GM21529 (cell line): ENCODE measurements at regions not wholly inside any gene's neighbourhood (a gene's known extent, or its start where the extent isn't known, plus 50 kb on each side); places are given as distances from the start of the nearest gene placed in this dataset.

Source experiments
- ATAC-seq: cut with Tn5 transposase; IDR thresholded peaks from one replicate; pipeline ENCODE4 v1.9.1; 2021; ENCODE audit not compliant: unreplicated experiment

- no peak for ATAC-seq
These were observed 572.8 kb upstream of the USP15 start for GRCh38 chr12:61687407-61687806.

GRCh38 chr12:61694214-61694613, 566.0 kb upstream of the USP15 start:
- no peak for ATAC-seq

DNA sequence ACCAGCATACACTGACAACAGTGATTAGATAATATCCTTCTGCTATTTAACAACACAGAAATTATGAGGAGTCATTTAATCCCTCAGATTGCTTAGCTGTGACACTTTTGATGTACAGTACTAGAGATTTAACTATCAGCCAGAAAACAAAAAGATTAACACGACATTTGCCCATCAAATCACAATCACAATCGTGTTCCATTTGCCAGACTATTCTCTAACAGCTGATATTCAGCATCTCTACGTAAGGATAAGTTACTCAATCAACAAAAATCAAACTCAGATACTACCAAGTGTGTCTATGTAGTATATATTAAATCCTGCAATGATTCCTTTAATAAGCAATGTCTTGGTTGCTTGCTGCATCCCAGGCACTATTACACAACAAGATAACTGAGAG, 558.7 kb upstream of the USP15 start:
- no peak for ATAC-seq

DNA sequence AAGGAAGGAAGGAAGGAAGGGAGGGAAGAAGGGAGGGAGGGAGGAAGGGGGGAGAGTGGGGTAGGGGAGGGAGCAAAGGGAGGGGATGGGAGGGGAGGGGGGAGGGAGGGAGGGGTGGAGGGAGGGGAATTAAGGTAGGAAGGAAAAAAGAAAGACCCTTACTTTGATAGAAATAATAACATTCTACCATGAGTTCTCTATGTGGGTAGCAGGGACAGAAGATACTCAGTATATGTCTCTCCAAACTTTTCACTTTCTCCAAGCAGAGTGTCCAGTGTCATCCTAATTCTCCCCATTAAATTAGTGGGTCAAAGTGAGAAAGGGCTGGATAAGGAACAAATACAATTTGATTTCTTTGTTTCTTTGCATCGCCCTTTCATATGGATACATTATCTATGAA, 553.4 kb upstream of the USP15 start:
- no peak for ATAC-seq

DNA sequence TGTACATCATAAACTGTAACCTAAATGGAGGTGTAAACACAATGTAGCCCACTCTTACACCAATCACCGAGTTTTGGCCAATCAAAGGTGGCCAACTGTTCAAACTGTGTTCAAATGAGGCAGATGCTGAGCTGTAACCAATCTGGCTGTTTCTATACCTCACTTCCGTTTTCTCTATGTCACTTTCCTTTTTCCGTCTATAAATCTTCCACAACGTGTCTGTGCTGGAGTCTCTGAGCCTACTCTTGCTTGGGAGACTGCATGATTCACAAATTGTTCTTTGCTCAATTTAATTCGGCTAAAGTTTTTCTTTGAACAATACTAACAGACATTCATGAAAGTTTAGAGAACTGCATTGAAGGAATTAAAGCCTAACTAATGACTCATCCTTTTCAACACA, 547.1 kb upstream of the USP15 start:
- ATAC-seq: no peak

GRCh38 chr12:61717986-61718385, 542.2 kb upstream of the USP15 start:
- ATAC-seq: no peak

- ATAC-seq: no peak
These were observed 520.3 kb upstream of the USP15 start for GRCh38 chr12:61739925-61740324.

- ATAC-seq: no peak
These were observed 509.6 kb upstream of the USP15 start for GRCh38 chr12:61750604-61751003.

DNA sequence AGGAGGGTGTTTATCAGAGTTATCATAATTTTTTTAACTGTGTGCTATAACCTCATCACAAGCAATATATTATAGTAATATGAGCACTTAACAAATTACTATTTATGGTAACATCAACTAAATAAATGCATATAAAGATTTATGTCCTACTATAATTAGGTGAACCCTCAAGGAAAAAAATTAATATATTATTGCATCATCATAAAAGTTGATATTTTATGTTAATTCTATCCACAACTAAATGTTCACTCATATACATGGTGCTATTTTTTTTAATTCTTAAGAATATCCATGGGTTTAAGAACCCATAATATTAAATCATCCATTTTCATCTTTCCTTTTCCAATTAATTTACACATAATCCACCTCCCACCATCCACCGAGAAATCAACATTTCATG, 506.0 kb upstream of the USP15 start:
- no peak for ATAC-seq

- ATAC-seq: no peak
These were observed 502.2 kb upstream of the USP15 start for GRCh38 chr12:61757831-61758505.

DNA sequence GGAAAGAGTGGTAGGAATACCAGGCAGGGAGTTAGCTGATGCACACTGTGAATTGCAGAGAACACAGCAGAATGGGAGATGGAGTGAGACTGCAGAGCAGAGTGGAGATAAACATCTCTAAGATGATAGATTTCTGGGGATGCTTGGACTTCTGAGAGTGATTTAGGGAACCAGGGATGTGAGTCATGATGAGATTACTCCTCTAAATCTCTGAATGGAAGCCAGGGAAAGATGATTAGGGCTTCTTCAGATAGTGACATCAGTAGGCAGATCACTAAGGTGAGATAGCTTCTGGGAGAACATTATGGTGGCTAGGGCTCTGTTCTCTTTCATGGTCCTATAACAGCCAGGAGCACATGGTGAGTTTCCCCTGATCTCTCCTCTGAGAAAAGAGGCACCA, 501.5 kb upstream of the USP15 start:
- no peak for ATAC-seq

- ATAC-seq: no peak
These were observed 494.3 kb upstream of the USP15 start for GRCh38 chr12:61765926-61766325.

DNA sequence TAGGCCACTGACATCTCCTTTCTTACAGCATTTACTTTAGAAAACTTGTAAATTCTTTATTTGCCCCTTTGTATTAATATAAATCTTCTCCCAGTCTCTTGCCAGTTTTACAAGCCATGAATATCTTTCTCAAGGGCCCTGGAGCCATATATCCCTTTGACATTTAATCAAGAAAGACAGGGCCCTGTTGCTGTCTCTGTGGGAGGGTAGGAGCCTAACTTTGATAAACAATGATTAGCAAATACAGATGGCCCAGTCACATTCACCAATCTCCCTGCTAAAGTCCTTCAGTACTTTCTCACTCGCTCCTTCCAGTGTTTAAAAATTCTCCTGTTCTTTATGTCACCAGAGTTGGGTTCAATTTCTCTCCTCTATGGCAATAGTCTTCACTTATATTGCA, 479.8 kb upstream of the USP15 start:
- ATAC-seq: no peak

DNA sequence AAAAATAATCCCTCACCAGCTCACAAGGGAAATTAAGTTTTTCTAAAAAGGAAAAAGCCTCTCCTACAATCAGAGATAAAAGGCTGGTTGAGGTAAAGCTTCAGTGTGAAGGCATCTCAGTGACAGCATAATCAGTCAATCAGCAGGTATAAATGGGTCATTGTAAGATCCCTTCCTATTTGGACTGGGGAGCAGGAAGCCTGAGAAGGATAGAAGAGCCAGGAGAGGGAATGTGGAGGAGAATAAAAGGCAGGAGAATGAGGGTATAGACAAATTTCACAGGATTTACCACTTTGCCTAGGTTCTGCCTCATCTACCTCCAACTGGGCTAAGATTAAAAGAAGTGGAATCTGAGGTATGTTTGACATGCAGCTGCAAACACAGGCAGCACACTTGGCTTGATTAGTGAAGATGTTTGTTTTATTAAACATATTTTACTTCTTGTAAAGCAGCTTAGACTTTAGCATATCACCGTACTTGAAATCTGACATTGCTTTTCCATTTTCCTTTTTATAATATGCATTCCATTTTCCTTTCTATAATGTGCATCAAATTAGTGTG, 479.1 kb upstream of the USP15 start:
- ATAC-seq: no peak

DNA sequence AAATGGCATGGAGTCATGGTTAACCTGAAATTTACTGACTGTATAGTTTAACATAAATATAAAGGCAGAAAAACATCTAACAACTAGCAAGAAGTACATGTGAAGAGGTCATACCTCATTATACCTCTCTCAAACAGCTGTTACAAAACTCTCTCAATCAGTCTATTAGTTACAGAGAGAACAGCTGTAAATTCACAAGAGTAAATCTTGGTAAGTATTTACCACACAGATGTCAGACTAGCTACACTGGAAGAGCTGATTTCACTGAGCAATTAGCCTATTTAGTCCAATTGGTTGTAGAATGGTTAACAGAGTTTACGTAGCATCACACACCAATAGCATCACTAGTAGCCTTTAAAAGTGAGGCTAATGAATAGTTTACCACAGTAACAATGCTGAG, 463.4 kb upstream of the USP15 start:
- no peak for ATAC-seq

- ATAC-seq: no peak
These were observed 462.9 kb upstream of the USP15 start for GRCh38 chr12:61797266-61797665.

- no peak for ATAC-seq
These were observed 461.4 kb upstream of the USP15 start for GRCh38 chr12:61798778-61799177.

DNA sequence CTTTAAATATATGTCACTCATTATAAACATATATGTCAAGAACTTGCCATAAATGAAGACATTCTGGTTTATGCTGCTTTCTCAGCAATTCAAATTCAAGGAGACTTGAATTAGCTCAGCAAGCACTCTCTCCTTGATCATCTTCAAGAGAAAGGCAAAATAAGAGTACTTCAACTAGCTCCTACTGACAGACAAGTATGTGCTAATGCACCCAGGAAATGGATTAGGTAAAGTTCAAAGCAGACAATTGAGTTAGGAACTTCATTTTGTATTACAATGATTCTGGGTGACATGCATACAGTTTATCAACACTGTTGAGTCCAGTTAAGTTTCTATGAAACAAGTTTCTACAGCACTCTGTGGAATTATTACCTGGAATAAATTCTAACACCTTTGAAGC, 455.9 kb upstream of the USP15 start:
- no peak for ATAC-seq

GRCh38 chr12:61808856-61809255, 451.3 kb upstream of the USP15 start:
- no peak for ATAC-seq

- no peak for ATAC-seq
These were observed 449.7 kb upstream of the USP15 start for GRCh38 chr12:61810486-61810885.

DNA sequence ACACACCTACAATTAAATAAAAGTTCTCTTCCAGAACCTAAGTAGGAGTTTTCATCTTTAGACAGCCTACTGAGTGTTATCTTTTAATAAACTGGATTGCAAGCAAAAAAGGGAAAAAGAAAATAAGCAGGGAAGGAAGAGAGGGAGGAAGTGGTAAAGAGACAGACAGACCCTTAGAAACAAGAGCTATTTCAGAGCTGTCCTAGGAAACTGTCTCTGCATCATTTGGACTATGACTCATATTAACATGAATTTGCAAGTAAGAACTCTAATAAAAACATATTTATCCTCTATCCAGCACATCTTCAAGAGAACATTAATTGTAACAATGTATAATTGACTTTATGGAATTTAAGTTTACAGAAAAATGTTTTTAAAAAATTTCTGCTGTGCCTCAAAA, 438.8 kb upstream of the USP15 start:
- no peak for ATAC-seq

GRCh38 chr12:61823102-61823501, 437.1 kb upstream of the USP15 start:
- no peak for ATAC-seq

- ATAC-seq: no peak
These were observed 413.4 kb upstream of the USP15 start for GRCh38 chr12:61846765-61847164.
